ENCODE measurements at regions not wholly inside any gene's neighbourhood (a gene's known extent, or its start where the extent isn't known, plus 50 kb on each side); places are given as distances from the start of the nearest gene placed in this dataset.
"Not testable (repeated sequence)": the region's sequence is repeated elsewhere in the genome, so short reads cannot be mapped to it uniquely, and the experiment has no call there.

DNA sequence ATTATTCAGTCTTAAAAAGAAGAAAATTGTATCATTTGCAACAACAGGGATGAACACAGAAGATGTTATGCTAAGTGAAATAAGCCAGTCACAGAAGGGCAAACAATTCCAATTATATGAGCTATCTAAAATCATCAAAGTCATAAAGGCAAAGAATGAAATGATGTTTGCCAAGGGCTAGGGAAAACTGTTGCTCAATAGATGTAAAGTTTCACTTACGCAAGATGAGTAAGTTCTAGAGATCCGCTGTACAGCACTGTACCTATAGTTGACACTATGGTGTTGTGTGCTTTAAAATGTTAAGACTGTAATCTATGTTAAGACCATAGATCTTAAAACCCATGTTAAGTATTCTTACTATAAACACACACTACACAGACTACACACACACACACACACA is 904.6 kb upstream of the LRRN3 start:
- no peak for DNase-seq

DNA sequence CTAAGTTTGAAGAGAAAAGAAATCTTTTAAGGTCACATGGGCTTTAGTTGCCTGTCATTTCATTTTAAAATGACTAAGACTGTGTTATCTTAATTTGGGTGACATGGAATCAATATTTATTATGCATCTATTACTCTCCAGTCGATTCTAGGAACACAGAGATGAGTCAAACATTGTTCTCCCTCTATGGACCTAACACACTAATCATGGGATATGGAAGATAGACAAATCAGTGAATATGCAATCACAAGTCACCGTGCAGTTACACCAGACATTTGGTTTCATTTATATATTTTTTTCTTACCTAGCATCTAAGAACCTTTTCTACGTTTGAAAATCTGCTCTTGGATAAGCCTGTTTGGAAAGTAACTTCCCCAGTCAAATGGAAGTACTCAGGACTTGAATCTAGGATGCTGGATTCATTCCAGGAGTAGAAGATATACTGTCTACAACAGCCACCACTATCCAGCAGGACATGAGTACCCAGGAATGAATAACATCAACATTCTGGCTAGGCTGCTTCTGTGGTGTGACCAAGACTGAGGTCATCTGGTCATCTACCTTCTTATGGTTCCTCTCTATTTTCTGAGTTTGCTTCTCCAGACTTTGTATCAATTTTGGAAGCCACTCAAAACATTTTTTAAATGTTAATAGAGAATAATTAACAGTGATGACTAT is 902.9 kb upstream of the LRRN3 start:
- DNase-seq = no peak

DNA sequence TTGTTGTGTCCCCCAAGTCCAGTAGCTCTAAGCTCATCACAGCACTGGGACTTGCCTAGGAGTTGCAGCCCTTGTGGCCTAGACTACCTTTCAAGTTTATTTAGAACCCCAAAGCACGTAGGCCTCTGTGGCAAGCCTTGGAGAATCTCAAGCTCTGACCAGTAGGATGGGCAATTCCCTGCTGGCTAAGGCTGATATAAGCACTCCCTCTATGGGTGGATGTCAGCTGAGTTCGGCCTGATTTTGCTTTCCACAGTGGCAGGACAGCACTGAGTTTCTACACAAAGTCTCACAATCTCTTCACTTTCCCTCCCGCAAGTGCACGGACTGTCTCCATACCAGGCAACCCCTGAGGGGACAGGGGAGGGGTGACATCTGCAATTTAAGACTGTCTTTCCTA is 886.4 kb upstream of the LRRN3 start:
- no peak for DNase-seq

DNA sequence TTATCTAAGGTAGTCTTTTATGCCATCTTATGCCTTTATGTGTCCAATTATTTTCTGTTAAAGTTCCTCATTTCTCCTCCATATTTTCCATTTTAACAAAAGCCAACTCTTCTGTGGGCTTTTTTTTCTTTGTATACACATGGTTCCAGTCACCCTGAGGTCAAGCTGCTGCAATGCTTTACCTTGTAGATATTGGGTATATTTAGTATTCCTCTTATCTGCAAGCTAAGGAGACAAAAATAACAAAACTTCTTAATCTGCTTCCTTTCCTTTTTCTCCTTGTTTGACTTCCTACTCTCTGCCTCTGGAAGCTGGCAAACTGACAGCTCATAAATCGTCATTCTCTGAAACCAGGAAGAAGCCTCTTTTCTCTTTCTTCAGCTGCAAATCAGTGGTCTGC is 885.0 kb upstream of the LRRN3 start:
- DNase-seq = no peak

DNA sequence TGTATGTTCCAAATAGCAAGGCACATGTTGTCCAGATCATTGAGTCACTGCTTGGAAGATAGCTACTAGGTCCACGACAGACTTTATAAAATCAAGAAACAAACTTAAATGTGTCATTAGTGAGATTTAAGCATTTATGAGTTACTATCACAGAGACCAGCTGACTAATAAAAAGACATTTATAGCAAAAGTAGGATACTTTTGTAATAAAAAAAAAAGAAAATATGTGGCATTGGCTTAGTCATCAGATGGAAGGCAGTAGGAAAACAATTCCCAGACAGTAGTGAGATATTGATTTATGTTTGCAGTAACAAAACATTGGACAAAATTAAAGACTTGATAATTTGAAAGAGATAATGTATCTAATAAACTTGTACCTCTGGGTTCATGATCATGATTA is 881.0 kb upstream of the LRRN3 start:
- no peak for DNase-seq

DNA sequence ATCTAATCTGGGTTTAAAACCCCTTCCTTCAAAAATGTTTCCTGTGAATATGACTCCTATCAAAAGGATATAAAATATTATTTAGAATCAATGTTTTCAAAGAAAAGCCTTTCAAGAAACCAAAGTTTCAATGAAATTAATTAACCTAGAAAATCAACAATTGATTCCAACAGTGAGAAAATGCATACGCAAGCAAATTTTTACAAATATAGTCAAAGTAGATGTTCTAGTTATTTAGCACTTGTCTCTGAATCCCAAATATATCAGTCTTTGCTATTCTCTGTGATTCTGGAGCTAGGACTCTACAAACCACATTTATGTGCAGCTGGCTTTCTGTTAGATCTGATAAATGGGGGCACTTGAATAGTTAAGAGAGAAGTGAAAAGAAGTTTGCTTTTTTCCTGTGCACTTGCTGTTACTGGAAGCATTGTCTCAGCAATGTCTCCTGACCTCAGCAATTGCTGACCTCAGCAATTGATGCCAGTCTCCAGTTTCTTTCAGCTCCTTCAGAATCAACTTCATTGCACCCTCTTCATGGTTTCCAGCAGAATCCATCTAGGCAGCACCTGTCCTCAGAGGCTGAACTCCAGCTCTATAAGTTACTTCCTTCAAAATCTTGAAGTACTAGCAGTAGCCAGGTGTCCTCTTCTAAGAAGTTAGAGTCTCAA is 879.9 kb upstream of the LRRN3 start:
- DNase-seq = no peak

DNA sequence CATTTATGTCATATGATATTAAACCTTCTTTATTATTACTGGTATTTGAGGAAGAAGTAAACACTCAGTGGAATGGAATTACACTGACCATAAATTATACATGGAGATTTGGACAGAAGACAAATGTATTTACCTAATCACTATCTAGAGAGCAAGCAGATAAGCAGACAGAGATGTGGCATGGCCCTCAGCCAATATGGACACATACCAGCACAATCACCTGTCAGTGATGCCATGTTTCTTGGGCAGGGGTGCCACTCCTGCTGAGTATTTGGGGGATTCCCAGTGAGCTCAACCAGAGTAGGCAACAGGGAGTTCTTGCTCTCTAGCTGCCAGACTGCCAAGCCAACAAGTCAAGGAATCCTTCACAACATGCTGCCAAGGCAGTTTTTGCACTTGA is 866.3 kb upstream of the LRRN3 start:
- no peak for DNase-seq

DNA sequence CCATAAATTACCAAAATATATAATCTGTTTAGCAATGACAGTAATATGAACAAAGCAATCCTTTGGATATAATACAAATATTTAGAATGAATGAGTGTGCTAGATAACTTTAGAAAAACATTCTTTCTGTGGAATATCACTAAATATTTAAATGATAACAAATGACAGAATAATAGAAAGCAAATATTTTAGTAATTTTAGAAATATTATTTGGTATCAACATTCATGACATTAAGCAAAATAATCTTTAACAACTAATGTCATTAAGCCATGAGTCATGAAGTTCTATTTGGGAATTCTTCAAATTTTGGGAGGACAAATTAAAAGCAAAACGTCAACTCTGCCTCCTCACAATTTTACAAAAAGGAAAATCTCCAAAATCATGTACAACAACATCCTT is 844.8 kb upstream of the LRRN3 start:
- DNase-seq = no peak

DNA sequence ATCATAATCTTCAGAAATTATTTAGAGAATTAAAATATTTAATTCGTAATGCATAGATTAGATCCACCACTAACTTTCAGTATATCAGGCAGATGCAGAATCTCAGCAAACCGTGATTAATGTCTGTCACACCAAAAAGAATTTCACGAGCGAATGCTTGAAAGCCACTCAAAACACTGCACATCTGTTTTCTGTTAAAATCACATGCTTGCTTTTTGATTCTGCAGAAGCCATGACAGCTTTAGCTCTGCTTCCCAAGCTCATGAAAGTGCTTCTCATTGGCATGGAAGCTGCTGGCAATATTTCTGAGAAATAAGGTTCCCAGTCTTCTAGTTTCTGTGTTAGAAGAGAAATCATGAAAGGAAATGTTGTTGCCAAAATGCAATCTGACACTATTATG is 837.8 kb upstream of the LRRN3 start:
- no peak for DNase-seq

DNA sequence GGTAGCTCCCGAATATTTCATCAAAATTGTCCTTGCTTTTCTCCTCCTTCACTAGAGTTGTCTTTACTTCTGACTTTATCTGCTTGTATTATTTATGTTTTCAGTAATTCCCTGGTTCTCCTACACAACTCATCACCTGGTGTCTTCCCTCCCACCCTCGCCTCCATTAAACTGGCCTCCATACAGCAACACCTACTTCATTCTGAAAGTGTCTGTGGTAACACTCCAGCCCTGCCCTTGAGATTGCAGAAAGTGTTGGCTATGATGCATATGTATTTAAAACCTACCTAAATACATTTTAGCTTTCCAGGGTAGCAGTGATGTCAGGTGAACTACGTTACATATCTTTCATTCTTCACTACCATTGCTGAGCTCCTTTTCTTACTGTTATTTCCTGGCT is 833.3 kb upstream of the LRRN3 start:
- no peak for DNase-seq

DNA sequence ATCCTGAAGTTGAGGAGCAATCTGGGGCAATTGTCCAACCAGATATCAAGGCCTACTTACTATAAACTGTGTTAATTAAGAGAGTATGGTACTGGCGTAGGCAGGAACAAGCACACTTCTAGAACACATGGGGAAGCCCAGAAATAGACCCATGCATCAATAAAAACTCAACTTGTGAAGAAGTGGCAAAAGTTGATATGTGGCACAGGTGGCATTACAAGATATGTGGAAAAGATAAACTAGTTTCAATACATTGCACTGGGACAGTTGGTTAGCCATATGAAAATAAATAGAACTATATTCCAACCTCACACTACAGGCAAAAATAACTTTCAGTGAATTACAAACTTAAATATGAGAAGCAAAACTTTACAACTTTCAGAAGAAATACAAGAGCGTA is 828.7 kb upstream of the LRRN3 start:
- DNase-seq = no peak

DNA sequence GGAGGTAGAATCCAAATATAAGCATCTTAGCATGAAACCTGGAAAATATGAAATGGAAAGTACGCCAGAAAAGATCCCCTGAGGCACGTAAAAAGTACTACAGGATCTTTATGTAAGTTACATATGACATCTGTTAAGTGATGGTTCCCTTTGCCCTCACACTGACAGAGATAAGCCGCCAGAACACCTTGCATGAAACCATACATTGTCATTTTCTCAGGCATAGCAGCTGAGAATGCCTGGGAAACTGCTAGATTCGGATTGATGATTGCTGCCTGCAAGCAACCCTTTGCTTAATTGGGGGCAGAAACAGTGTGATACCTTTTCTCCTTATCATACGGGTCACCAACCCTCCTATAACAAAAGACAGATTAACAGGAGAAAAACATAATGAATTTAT is 826.6 kb upstream of the LRRN3 start:
- no peak for DNase-seq

DNA sequence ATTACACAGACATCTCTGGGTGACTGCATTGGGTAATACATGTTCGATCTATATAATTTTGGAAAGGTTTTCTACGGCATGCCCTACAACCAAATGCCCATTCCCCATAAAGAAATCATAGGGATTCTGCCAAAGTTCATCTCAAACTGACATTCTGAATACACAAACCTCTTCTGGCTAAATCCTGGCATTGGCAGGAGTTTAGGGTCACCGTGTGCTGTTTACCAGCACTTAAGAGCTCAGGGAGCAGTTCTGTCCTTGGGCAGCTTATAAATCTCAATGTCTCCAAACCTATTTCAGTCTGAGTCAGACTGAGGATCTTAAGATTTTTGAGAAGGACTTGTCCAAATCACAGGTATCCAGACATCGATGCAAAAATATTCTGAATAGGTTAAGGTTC is 809.6 kb upstream of the LRRN3 start:
- DNase-seq = no peak

DNA sequence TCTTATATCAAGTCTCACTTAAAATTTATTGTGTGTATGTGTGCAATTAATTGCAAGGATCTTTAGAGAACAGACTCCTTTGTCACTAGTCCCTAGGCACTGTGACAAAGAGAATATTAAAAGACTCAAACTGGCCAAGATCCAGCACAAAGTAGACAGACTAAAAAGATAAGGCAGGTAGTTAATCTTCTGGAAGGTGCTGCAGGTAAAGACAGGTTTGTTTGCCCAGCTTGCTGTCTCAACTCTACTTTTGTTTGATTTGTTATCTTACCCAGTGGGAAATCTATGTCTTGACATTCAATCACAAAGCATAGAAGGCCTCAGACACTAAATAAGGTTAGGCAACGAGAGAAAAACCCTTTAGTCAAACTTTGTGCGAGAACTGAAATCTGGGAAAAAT is 807.9 kb upstream of the LRRN3 start:
- DNase-seq = no peak

DNA sequence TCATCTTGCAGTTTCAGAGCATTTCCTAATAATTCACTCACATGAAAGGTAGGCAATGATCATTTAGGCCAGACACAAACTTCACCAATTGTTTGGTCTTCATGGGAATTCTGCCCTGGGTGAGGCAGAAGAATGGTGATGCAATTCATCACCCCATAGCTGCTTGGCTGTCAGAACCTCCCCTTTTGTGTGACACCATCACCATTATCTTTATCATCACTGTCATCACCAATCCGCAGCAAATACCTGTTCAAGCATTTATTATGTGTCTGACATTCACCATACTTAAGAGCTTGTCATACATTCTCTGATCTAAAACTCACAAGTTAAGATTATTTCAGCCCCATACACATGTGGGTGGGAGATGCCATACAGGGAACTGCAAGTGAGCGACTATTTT is 799.5 kb upstream of the LRRN3 start:
- no peak for DNase-seq

DNA sequence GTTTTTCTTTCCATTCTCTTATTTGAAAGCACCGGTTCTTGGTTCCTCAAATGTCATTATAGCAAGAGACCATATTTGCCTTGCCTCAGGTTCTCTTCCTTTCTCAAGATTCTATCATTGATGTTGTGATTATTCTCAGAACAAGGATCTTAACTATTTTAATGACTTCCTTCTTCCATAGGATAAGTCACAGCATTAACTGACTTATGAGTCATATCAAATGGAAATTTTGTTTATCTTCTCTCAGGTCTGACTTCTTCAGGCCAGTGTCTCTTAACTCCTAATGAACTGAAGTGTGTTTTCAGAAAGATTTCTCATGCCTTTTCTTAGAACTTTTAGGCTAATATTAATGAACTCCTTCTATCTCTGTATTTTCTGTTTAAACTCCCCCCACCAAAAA is 794.6 kb upstream of the LRRN3 start:
- no peak for DNase-seq

DNA sequence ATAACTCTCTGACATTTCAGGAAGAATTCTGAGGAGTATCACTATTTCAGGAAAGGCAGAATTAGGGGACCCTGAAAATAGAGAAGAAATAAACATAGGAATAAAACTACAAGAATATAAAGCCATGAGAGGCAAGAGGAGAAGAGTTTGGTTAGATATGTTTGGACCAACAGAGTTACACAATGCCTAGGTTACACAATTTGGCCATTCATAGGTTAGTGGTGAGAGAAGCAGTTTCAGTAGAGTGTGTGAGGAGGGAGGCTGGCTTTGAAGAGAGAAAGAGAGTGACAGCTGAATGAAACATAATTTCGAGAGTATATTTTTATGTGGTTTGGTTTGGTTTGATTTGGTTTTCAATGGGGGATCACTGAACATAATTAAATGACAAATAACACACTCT is 783.2 kb upstream of the LRRN3 start:
- no peak for DNase-seq

DNA sequence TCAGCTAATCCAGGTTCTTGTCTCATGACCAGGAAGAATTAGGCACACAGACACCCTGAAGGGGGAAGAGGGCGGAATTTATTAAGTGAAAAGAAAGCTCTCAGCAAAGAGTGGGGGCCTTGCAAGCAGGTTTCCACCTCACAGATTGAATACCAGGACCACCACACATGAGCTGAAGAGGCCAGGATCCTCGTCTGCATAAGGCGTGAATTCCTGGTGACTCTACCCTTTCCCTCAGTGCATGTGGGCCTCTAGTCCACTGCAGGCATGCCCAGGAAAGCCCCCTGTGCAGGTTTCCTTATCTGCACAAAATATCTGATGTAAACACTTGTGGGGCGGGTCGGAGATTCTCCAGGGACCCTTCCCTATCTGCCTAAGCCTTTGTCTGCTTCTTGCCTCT is 782.1 kb upstream of the LRRN3 start:
- no peak for DNase-seq

DNA sequence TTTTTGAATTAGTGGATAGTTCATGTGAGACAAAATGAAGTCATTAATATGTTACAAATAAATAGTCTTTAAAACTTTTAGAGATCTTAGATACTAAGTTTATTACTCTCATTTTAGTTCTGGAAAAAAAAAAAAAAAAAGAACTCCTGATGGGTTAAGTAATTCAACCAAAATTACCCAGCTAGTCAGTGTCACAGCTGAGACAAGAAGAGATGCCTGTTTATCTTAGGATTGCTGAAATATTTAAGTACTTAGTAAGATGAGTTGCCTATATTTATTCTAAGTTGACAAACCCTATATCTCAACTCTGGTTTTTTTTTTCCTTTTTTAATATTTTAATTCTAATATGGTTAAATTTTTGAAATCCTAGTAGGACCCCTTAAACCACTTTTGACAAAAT is 781.0 kb upstream of the LRRN3 start:
- DNase-seq = no peak

DNA sequence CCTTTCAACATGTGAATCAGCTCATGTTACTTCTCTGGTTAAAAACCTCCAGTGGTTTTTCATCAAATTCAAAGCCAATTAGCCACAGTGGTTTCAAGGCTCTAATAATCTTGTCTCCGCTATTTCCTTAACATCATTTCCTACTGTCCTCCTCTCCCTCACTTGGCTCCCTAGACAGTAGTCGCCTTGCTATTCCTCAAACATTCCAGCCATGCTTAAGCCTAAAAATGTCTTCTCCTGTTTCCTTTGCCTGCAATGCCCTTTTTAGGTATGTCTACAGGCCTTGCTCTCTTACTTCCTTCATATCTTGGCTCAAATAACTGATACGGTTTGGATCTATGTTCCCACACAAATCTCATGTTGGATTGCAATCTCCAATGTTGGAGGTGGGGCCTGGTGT is 779.4 kb upstream of the LRRN3 start:
- DNase-seq = no peak

DNA sequence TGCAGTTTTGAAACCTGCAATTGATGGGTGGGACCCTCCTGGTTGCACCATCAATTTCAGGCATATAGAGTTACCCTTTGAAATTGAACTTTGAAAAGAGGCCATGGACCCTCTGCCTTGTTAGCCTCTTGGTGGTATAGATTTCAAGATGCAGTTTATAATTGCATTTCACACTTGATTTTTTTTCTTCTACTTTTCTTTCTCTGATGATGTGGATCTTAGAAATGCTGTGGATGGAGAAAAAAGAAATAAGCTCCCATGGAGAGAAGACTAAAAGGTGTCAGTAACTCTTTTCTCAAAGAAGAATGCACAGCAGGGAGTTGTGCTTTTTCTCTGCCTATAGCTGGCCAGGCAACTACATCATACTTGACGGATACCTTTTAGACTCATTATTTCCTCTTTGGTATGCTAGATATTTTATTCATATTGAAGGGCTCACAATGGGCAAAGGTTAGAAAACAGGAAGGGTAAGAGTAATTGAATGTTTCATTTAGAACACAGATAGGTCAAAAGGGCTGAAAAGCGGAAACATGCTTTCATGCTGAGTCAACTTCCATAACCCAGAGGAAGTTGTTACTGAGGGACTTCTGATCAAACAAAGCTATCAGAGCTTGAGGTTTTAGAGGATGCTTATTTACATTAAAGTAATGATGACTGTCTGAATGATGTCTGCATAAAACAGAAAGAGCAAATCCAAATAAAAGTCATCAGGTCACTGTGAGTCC is 773.2 kb upstream of the LRRN3 start:
- no peak for DNase-seq

DNA sequence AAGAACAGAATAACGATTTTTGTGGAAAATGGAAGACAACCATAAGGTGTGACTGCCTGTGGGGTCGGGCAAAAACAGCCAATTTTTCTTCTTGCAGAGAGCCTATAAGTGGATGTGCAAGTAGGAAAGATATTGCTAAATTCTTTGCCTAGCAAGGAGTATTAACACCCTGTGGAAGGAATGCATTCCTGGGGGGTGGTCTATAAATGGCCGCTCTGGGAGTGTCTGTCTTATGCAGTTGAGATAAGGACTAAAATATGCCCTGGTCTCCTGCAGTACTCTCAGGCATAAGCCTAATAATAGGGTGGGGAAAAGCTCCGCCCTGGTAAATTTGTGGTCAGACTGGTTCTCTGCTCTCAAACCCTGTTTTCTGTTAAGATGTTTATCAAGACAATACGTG is 770.6 kb upstream of the LRRN3 start:
- DNase-seq = not testable (repeated sequence)

DNA sequence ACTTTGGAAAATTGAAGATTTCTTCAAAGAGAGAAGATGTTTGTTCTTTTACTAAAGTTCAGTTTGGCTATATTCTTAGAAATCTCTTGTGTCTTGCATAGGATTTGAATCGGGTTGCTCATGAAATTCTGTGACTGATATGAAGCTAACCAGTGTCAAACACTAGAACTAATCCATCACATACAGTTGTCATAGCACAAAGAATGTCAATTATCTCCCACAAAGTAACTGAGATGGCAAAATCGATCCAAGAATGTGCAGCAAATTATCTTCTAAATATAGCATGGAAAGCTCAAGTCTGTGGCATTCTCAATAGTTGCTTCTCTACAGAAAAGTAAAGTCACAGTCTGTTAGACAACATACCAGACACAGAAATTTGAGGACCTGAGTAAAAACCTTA is 768.1 kb upstream of the LRRN3 start:
- no peak for DNase-seq

DNA sequence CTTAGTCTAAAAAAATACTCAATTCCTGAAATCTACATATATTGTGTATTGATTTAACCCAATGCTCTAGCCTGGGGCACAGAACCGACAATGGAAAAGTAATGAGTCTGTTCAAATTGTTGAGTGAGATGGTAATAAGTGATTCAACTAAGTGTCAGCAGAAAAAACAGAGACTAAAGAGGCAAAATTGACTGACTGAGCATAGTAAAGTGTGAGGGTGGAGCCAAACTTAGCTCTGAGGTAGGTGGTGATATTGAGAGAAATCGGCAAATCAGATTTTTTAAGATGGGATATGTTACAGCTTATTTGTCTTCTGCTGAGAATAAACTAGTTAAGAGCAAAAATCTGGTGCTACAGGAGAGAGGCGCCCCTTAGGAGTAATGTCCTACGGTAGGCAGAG is 764.0 kb upstream of the LRRN3 start:
- DNase-seq = no peak

DNA sequence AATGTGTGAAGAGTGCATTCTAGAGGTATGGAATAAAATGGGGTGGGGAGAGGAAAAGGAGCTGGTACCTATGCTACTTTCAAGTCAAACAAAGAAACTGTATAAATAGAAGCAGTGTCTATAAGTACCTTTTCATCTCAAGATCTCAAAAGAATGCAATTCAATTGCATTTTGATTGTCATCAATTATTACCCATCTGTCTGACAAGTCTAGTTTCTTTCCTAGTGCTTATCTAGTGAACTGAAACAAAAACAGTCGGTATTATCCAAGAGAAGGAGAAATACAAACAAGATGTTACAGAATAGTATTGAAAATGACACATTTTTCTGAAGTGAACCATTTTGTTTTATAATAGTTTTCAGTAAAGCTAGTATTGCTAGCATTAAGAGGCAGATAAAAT is 754.5 kb upstream of the LRRN3 start:
- no peak for DNase-seq

Measured in fibroblast of skin of right quadriceps (primary cell).